ENCODE measurements at regions not wholly inside any gene's neighbourhood (a gene's known extent, or its start where the extent isn't known, plus 50 kb on each side); places are given as distances from the start of the nearest gene placed in this dataset.

DNA sequence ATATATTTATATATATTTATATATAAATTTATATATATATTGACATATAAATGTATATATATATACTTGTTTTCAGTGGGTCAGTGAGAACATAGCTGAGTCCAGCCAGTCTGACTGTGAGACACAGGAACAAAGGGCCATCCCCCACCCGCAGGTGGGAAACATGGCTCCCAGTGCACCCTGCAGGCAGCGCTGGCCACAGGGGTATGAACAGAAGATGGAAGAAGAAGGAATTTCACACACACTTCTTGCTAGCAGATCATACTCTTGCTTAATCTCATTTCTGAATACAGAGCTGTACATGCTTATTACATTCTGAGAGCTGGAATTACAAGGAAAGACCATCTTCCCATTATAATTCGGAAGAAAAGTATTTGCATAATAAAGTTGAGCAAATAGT, 595.4 kb downstream of the IRX1 start:
- TF ChIP-seq POLR2A (IDR thresholded peaks at IDR 0.05) (no peak), POLR2AphosphoS5 (IDR thresholded peaks at IDR 0.05; ENCODE audit: insufficient read depth in 1 of 2, low read depth in 1 of 2) (no peak)
- TF ChIP-seq, protein P1, sequence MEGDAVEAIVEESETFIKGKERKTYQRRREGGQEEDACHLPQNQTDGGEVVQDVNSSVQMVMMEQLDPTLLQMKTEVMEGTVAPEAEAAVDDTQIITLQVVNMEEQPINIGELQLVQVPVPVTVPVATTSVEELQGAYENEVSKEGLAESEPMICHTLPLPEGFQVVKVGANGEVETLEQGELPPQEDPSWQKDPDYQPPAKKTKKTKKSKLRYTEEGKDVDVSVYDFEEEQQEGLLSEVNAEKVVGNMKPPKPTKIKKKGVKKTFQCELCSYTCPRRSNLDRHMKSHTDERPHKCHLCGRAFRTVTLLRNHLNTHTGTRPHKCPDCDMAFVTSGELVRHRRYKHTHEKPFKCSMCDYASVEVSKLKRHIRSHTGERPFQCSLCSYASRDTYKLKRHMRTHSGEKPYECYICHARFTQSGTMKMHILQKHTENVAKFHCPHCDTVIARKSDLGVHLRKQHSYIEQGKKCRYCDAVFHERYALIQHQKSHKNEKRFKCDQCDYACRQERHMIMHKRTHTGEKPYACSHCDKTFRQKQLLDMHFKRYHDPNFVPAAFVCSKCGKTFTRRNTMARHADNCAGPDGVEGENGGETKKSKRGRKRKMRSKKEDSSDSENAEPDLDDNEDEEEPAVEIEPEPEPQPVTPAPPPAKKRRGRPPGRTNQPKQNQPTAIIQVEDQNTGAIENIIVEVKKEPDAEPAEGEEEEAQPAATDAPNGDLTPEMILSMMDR (IDR thresholded peaks at IDR 0.05), result no peak
